ENCODE measurements at regions not wholly inside any gene's neighbourhood (a gene's known extent, or its start where the extent isn't known, plus 50 kb on each side); places are given as distances from the start of the nearest gene placed in this dataset.

DNA sequence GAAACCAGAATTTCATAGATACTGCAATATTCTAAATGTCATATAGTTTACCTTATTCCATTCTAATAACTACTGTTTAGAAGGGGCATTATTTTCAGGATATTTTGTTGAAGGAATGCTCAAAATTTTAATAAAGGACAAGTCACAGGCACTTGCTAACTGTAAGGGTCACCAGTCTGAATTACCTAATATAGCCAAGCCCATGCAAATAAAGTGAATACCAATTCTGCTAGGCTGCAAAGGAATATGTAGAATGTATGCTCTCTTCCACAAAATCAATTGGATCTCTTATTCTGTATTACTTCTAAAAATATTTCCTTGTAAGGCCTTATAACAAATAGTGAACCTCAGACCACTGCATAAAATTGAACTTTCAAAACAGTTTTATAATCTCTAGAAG is 52.3 kb upstream of the FAT4 start:
- DNase-seq (ENCODE audit: low read depth) = no peak
- TF ChIP-seq, protein P1, sequence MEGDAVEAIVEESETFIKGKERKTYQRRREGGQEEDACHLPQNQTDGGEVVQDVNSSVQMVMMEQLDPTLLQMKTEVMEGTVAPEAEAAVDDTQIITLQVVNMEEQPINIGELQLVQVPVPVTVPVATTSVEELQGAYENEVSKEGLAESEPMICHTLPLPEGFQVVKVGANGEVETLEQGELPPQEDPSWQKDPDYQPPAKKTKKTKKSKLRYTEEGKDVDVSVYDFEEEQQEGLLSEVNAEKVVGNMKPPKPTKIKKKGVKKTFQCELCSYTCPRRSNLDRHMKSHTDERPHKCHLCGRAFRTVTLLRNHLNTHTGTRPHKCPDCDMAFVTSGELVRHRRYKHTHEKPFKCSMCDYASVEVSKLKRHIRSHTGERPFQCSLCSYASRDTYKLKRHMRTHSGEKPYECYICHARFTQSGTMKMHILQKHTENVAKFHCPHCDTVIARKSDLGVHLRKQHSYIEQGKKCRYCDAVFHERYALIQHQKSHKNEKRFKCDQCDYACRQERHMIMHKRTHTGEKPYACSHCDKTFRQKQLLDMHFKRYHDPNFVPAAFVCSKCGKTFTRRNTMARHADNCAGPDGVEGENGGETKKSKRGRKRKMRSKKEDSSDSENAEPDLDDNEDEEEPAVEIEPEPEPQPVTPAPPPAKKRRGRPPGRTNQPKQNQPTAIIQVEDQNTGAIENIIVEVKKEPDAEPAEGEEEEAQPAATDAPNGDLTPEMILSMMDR (IDR thresholded peaks at IDR 0.05; ENCODE audit: insufficient read depth, low read depth, low read length) = no peak

DNA sequence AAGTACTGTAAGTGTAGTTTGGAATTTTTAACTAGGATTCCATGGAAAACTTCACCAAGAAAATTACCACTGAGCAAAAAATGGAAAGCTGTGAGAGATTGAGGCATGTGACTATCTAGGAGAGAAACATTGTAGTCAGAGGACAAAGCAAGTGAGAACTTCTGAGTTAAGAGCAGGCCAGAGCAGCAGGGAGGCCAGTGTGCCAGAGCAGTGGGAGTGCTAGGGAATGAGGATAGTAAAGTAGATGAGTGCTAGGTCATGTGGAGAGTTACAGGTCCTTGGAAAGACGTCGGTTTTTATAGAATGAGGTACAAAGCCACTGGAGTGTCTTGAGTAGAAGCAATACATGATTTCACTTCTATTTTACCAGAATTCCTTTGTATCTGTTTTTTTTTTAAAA is 52.7 kb upstream of the FAT4 start:
- no peak for DNase-seq (ENCODE audit: low read depth)
- no peak overlapping the region for H3K4me3 ChIP-seq (ENCODE audit: low read depth, low read length)
- TF ChIP-seq, protein P1 (IDR thresholded peaks at IDR 0.05; ENCODE audit: insufficient read depth, low read depth, low read length) = no peak

More for the DNA sequence above, 52.3 kb upstream of the FAT4 start:
- H3K4me3 ChIP-seq (ENCODE audit: low read depth, low read length) = no peak overlapping the region

GRCh38 chr4:125254106-125254505 is 60.6 kb upstream of the FAT4 start:
- DNase-seq (ENCODE audit: low read depth) = peak; percentile 33
- TF ChIP-seq, protein P1 (IDR thresholded peaks at IDR 0.05; ENCODE audit: insufficient read depth, low read depth, low read length) = no peak
- H3K4me3 ChIP-seq (ENCODE audit: low read depth, low read length) = no peak overlapping the region

GRCh38 chr4:125244848-125245450 is 69.8 kb upstream of the FAT4 start:
- DNase-seq (ENCODE audit: low read depth) = peak; percentile 39
- TF ChIP-seq, protein P1 (IDR thresholded peaks at IDR 0.05; ENCODE audit: insufficient read depth, low read depth, low read length) = peak; percentile 31
- no peak overlapping the region for H3K4me3 ChIP-seq (ENCODE audit: low read depth, low read length)

DNA sequence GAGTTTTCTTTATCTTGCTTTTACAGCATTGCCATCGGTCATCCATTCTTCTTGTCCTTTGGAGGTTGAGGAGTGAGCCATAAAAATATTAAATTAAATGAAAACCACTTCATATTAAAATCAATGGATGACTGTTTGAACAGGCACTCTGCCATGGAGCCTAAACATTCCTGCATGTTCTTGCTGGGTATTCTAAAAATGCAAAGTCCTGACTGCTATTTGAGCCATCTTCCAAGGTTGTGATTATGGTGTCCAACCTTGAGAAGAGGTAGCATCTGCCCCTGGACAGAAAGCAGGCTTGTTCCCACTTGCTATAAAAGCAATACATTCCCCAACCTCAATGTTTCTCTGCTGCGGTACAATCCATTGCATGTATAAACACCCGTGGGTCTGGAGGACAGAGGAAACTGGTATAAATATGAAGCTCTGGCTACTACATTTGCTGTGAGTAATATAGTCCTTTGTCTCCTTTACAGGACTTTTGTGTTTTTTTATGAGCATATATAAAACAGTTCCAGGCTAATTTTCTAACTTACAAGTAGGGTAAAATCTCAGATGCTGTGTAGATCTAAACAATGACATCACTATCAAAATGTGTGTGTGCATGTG is 70.9 kb upstream of the FAT4 start:
- TF ChIP-seq, protein P1 (IDR thresholded peaks at IDR 0.05; ENCODE audit: insufficient read depth, low read depth, low read length) = no peak
- no peak for DNase-seq (ENCODE audit: low read depth)
- H3K4me3 ChIP-seq (ENCODE audit: low read depth, low read length) = no peak overlapping the region

- TF ChIP-seq, protein P1 (IDR thresholded peaks at IDR 0.05; ENCODE audit: insufficient read depth, low read depth, low read length) = no peak
- no peak overlapping the region for H3K4me3 ChIP-seq (ENCODE audit: low read depth, low read length)
- DNase-seq (ENCODE audit: low read depth) = no peak
These were observed 78.8 kb upstream of the FAT4 start for GRCh38 chr4:125235971-125236370.

GRCh38 chr4:125231661-125232060 is 83.1 kb upstream of the FAT4 start:
- DNase-seq (ENCODE audit: low read depth) = no peak
- no peak overlapping the region for H3K4me3 ChIP-seq (ENCODE audit: low read depth, low read length)
- TF ChIP-seq, protein P1 (IDR thresholded peaks at IDR 0.05; ENCODE audit: insufficient read depth, low read depth, low read length) = no peak

Measured in fibroblast of villous mesenchyme (primary cell).